Femur (tissue), 1 donor: ENCODE measurements at regions not wholly inside any gene's neighbourhood (a gene's known extent, or its start where the extent isn't known, plus 50 kb on each side); places are given as distances from the start of the nearest gene placed in this dataset.
"Not testable (repeated sequence)": the region's sequence is repeated elsewhere in the genome, so short reads cannot be mapped to it uniquely, and the experiment has no call there.

Experiments used
- DNase-seq: peaks from one replicate; pipeline ENCODE4 v3.0.0-alpha.2; 2017

DNA sequence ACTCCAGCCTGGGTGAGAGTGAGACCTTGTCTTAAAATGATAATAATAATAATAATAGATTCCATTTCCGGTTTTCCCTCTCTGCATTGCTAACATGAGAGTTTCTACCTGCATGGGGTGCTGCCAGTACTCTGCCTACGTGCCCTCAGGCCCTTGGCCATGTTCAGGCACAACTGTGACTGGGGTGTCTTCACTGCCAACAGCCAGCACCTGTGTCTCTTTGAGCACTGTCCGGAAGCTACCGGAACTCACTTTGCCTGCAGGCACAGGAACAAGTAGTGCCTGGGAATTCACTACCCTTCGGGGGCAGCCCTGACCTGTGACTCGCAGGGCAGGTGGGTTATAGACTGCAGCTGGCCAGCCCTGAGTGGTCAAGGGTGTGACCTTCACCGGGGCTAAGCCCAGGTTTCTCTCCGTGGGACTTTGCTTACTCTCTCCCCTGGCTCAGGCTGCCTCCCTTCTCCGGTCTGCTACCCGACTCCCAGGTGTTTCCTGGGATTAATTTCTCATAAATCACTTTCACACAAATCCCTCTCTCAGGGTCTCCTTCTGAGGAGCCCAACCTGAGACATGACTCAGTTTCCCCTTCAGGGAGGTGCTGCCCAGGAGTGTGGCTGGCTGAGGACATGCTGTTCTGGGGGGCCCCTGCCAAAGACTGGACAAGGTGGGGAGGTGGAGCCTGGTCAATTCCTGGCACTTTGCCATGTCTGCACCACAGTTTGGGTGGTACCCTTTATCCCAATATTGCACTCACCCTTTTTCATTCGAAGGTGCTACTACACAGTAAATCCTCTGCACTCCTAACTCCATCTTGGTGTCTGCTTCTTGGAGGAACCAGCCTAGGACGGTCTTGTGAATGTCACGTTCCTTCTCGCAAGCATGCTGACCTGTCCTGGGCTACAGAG, 79.5 kb upstream of the RALGAPA2 start:
- DNase-seq, result no peak

GRCh38 chr20:20788308-20788707, 75.9 kb upstream of the RALGAPA2 start:
- DNase-seq, result no peak

GRCh38 chr20:20786428-20786827, 74.0 kb upstream of the RALGAPA2 start:
- no peak for DNase-seq

GRCh38 chr20:20785226-20785625, 72.8 kb upstream of the RALGAPA2 start:
- DNase-seq, result no peak

- not testable (repeated sequence) for DNase-seq
Observed at GRCh38 chr20:20784450-20784849, 72.0 kb upstream of the RALGAPA2 start.

GRCh38 chr20:20783450-20783849, 71.0 kb upstream of the RALGAPA2 start:
- DNase-seq, result no peak

GRCh38 chr20:20782755-20783154, 70.3 kb upstream of the RALGAPA2 start:
- DNase-seq, result no peak

- peak; percentile 39 for DNase-seq
Observed at GRCh38 chr20:20782231-20782630, 69.8 kb upstream of the RALGAPA2 start.

DNA sequence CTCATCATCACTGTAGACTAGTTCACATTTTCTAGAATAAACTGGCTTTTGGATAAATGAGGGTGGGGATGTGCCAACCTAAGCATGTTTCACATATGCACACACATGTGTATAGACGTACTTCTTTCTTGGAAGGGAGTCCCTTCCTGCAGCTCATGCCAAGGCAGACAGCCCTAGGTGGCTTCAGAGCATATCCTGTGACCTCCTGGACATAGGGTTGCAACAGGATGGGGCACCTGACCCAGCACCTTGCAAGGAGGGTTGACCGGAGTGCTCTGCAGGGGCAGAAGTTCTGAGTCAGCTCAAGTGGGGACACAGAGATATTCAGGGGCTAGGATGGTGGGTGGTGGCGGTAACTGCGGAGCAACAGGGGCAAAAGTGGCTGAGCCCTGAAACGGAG, 68.6 kb upstream of the RALGAPA2 start:
- DNase-seq, result no peak

- DNase-seq, result peak; percentile 73
Observed at GRCh38 chr20:20780127-20780824, 67.8 kb upstream of the RALGAPA2 start.

DNA sequence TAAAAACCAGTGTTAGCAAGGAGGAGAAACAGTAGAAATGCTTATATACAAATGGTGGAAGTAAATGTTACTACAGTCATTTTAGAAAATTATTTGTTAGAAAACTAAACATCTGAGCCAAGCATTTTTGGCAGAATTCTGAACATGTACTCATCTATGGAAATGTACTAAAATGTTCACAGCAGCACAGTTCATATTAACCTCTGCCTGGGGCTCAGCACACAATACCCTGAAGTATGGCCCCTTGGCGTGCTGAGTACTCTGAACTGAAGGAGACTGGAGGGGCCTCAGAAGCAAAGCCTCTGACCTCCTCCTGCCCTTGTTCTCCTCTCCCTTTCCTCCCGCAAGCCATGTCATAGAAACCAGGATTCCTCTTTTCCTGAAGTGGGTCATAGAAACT, 66.2 kb upstream of the RALGAPA2 start:
- peak; percentile 49 for DNase-seq

GRCh38 chr20:20772497-20773085, 60.1 kb upstream of the RALGAPA2 start:
- DNase-seq, result no peak

- DNase-seq, result no peak
Observed at GRCh38 chr20:20768202-20768815, 55.9 kb upstream of the RALGAPA2 start.

DNA sequence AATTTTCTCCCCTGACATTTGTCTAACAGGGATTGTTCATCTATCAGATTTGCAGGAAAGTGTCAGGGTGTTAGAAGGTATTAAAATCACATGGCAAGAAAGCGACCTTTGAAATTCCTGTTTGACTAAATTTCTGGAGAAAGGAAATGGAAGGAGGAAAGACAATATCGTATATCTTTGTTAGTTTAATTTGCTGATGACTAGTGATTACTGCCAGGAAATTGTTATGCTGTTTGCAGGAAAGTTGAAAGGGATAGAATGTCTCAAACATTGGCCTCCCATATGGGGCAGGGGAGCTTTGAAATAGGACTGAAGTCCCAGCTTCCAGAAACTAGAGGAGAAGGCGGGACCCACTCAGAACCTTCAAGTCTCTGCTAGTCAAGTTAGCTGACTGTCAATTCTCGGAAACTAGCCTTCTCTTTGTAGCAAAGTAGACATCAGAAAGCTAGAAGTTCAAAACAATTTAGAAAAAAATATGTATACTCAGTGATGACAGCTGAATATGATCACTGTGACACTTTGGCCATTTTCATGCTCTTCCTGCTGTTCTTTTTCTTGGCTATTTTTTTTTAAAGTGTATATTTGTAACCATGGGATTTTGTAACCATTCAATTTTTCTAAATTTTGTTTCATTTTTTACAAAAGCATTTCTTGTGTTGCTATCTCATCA, 53.4 kb upstream of the RALGAPA2 start:
- DNase-seq, result no peak

DNA sequence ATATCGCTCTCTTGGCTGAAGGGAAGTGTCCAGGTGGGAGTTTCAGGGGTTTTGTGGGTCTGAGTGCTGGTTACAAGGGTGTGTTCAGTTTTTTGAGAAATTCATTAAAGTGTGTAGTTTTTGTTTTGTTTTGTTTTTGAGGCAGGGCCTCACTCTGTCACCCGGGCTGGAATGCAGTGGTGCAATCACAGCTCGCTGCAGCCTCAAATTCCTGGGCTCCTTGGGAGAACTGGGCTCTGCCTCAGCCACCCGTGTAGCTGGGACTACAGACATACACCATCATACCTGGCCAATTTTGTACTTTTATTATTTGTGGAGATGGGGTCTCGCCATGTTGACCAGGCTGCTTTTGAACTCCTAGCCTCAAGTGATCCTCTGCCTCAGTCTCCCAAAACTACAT, 51.2 kb upstream of the RALGAPA2 start:
- no peak for DNase-seq
